SIG-M5 treated with dmso at 0.1 percent for 504 hours (cell line): ENCODE measurements at regions not wholly inside any gene's neighbourhood (a gene's known extent, or its start where the extent isn't known, plus 50 kb on each side); places are given as distances from the start of the nearest gene placed in this dataset.

ENCODE experiments used
- DNase-seq: peaks from one replicate; lab custom pipeline; 2025; ENCODE audit not compliant: unreplicated experiment; lab: John Stamatoyannopoulos, UW

GRCh38 chr1:98081944-98082343, 161.1 kb upstream of the DPYD start:
- DNase-seq, result no peak

- DNase-seq, result peak; percentile 49
These were observed 157.8 kb upstream of the DPYD start for GRCh38 chr1:98078596-98078995.

- DNase-seq, result no peak
These were observed 156.9 kb upstream of the DPYD start for GRCh38 chr1:98077691-98078090.

GRCh38 chr1:98075626-98076025, 154.8 kb upstream of the DPYD start:
- no peak for DNase-seq

GRCh38 chr1:98073823-98074222, 153.0 kb upstream of the DPYD start:
- no peak for DNase-seq

- no peak for DNase-seq
These were observed 152.3 kb upstream of the DPYD start for GRCh38 chr1:98073106-98073505.

- no peak for DNase-seq
These were observed 151.2 kb upstream of the DPYD start for GRCh38 chr1:98072047-98072446.

GRCh38 chr1:98068016-98068415, 147.2 kb upstream of the DPYD start:
- DNase-seq, result no peak

- no peak for DNase-seq
These were observed 146.1 kb upstream of the DPYD start for GRCh38 chr1:98066911-98067310.

GRCh38 chr1:98059620-98060019, 138.8 kb upstream of the DPYD start:
- DNase-seq, result no peak

GRCh38 chr1:98058676-98059075, 137.8 kb upstream of the DPYD start:
- no peak for DNase-seq

- DNase-seq, result no peak
These were observed 136.5 kb upstream of the DPYD start for GRCh38 chr1:98057236-98057910.

GRCh38 chr1:98056781-98057180, 135.9 kb upstream of the DPYD start:
- DNase-seq, result no peak

- DNase-seq, result no peak
These were observed 134.6 kb upstream of the DPYD start for GRCh38 chr1:98055457-98055856.

GRCh38 chr1:98054786-98055185, 134.0 kb upstream of the DPYD start:
- DNase-seq, result no peak

- no peak for DNase-seq
These were observed 133.5 kb upstream of the DPYD start for GRCh38 chr1:98054367-98054701.

- peak; percentile 29 for DNase-seq
These were observed 132.9 kb upstream of the DPYD start for GRCh38 chr1:98053471-98054366.

- peak; percentile 66 for DNase-seq
These were observed 130.3 kb upstream of the DPYD start for GRCh38 chr1:98051065-98051675.

- no peak for DNase-seq
These were observed 128.7 kb upstream of the DPYD start for GRCh38 chr1:98049370-98050135.

- no peak for DNase-seq
These were observed 128.0 kb upstream of the DPYD start for GRCh38 chr1:98048751-98049325.

- peak; percentile 54 for DNase-seq
These were observed 127.4 kb upstream of the DPYD start for GRCh38 chr1:98048244-98048643.
